Stimulated activated CD8-positive, alpha-beta memory T cell treated with anti-CD3 and anti-CD28 coated beads, Interleukin-2, amount 100 ng/mL, for 48 hours (primary cell): ENCODE measurements at regions not wholly inside any gene's neighbourhood (a gene's known extent, or its start where the extent isn't known, plus 50 kb on each side); places are given as distances from the start of the nearest gene placed in this dataset.

Source experiments
- DNase-seq, 2 donors: peaks; one replicate each; pipeline ENCODE4 v3.0.0-alpha.2; 2020; ENCODE audit warnings: low read depth in 2 of 2

- DNase-seq, result no peak
Observed at GRCh38 chr3:72113964-72114363, 329.0 kb upstream of the PROK2 start.

DNA sequence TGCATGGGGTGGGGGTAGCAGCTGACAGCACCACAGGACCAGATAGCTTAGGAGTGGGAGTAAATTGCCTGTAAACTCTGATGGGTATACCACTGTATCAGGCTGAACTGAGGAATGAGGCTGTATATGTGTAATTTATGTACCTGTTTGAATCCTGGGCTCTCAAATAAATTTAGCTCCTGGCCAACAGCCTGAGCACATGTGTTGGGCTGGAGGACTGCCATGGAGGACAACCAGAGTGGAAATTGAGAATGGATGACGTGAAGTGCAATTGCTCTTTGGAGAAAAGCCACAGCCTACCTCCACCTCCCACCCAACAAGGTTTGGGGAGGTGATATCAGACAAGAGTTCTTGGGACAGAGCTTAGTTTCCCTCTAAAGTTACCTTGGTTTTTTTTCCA, 328.6 kb upstream of the PROK2 start:
- DNase-seq, result no peak

DNA sequence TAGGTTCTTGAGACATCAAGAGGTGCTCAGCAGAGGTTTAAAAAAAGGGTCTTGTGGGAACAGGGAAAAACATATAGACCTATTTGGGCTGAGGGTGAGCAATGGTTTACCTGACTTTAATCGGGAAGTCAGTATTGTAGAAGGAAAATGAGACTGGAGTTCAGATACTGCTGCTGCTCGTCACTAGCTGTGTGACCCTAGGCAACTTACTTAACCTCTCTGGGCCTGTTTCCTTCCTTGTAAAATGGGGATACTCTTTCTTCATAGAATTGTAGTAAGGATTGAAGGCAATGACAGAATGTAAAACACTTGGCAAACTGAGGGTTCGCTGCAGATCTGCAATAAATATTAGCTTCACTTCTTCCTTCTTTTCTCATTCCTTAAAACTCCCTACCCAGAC, 327.5 kb upstream of the PROK2 start:
- DNase-seq, result no peak

DNA sequence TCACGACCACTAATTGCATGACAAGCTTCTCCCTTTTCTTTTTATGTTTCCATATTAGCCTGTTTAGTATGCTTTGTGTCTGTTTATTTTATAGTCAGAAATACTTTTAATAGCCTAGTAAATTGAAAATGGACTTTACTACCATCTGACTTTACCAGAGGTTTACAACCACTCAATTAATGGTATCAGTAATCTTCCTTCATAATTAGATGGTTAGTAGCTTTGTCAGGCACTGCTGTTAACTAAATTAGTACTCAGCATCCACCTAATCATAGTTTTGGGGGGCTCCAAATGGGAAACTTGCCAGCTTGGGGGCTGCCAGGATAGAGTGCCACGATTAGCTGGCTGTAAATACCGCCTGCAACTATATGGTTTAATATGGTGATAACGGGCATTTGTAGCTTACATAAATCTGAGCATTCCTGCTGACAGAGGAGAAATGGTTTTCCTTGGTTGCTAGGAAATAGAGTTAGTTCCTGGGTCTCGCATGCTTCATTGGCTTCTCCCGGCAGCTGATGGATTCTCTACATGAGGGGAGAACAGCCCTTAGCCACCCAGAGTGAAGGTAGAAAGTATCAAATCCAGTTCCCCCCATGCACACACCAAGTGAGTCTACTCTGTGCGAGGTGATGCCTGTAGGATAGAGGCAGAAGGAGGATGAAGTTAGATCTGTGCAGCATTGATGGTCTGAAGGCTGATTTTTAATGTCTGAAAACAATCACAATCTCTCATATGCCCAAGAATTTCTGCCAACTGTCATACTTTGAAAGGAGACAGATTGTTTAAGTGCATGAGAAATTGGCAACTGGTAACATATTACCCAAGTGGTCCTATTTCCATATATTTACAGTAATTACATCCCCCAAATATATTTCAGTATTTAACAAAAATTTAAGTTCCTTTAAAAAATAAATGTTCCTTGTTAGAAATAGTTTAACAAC, 326.6 kb upstream of the PROK2 start:
- DNase-seq, result no peak

- no peak for DNase-seq
Observed at GRCh38 chr3:72109327-72110259, 324.6 kb upstream of the PROK2 start.

DNA sequence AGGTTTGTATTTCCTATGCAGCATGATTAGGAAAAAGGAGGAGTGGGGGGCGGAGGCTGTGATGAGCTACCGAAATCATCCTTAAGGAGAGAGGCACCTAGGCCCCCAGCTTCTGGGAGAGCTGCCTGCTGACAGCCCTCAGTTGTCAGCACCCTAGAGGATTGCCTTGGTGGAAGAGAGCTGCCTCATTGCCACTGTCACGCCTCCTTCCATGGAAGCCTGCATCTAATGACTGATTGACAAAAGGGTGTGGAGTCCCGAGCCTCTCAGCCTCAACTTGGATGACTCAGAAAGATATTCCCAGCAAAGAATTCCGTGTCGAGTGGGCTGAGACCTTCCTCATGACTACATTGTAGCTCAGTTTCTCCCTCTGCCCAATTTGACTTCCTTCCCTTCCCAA, 320.4 kb upstream of the PROK2 start:
- DNase-seq, result no peak

GRCh38 chr3:72102112-72102616, 317.2 kb upstream of the PROK2 start:
- no peak for DNase-seq

DNA sequence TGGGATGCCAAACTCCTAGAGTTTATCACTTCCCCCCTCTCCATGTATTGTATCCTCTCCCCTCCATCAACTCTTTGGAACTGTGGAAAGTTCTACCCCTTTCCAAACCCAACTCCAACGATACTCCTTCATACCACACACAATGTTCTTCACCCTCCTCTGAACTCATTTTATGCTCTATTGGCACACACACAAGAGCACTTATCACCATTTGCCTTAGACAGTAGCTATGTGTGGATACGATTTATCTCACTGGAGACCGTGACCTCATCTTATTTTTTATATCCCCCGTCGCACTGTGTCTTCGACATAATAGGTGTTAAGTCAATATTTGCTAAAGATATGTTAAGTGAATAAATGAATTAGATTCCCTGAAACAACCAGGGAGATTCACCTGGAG, 316.5 kb upstream of the PROK2 start:
- DNase-seq, result no peak

GRCh38 chr3:72100601-72101187, 315.7 kb upstream of the PROK2 start:
- DNase-seq, result peak; percentile 87

- DNase-seq, result no peak
Observed at GRCh38 chr3:72100080-72100511, 315.1 kb upstream of the PROK2 start.

- no peak for DNase-seq
Observed at GRCh38 chr3:72099326-72100079, 314.6 kb upstream of the PROK2 start.

DNA sequence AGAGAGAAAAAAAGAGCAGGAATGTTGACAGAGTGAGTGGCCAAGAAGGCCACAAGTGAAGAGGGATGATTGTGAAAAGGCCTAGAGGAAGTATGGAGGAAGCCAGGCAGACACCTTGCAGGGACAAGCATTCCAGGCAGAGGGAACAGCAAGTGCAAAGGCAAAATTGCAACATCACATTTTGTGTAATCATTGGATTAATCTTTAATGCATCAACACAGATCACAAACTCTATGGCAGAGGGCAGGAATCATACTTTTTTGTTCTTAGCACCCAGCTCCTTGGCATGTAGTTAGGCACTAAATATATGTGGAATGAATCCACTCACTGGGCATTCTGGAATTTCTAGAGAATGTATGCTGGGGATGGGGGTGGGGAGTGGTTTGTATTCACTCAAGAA, 312.1 kb upstream of the PROK2 start:
- no peak for DNase-seq

GRCh38 chr3:72095521-72095920, 310.6 kb upstream of the PROK2 start:
- no peak for DNase-seq

DNA sequence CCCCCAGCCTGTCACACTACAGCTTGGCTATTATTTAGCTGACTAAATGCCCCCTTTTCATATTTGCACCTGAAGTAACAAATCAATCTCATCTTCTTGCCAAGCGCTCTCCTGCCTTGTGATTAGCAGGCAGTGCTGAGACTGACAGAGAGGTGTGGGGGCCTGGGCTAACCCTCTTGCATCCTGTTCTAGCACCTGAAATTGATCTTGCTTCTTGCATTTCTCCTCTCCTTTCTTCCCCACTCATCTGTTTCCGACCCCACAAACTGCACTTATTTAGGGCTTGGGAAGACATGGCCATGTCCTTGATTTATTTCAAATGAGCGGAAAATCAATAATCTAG, 309.0 kb upstream of the PROK2 start:
- no peak for DNase-seq

GRCh38 chr3:72093270-72093991, 308.5 kb upstream of the PROK2 start:
- DNase-seq, result no peak

GRCh38 chr3:72092778-72093177, 307.8 kb upstream of the PROK2 start:
- no peak for DNase-seq

DNA sequence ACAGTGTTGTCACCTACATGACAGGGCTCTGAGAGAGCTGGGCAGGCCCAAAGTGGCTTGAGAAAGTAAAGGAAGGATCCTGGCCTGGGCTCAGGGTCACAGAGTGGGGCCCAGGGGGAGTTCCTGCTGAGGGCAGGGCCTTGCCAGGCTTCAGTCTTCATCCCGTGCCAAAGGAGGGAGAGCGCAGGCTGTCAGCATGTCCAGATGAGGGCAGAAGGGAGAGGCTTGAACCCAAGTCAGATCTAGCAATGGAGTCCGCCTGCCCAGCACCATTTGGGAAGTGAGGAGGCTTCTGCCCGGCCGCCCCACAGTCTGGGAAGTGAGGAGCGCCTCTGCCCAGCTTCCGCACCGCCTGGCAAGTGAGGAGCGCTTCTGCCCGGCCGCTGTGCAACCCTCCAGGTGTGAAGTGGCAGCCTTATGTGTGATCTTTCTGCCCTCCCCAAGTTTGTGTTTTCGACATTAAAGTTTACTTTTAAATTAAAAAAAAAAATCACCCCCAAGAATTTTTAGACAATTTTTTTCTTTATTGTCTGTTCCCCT, 303.6 kb upstream of the PROK2 start:
- DNase-seq, result no peak

GRCh38 chr3:72087420-72087819, 302.5 kb upstream of the PROK2 start:
- no peak for DNase-seq

- DNase-seq, result no peak
Observed at GRCh38 chr3:72086743-72087087, 301.8 kb upstream of the PROK2 start.

DNA sequence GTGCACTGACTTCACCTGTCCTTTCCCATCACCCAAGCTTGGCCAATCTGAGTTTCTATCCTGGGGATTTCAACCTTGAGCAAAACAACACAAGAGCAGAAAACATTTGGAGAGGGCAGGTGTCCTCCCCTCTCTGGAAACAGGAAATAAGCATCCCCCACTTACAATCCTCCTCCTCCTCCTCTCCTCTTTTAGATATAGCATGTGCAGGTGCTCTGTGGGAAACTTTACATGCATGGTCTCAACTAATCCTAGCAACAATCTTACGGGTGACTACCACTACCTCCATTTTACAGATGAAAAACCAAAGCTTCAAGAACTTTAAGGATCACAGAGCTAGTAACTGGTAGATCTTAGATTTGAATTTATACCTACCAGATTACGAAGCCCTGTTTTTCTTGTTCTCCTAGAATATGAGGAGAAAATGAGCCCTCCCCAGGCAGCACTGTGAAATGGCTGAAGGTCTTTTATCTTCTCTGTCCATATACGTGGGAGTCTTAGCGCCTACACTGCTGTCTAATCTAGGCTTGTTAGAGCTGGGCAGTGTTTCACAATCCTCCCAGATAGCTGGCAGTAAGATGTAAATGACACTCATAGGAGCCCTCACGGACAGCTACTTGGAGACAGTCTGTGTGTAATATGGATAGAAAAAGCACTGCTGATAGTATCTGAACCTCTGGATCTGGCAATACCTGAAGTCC, 301.2 kb upstream of the PROK2 start:
- DNase-seq, result no peak
